Brain pericyte (primary cell): ENCODE measurements at regions not wholly inside any gene's neighbourhood (a gene's known extent, or its start where the extent isn't known, plus 50 kb on each side); places are given as distances from the start of the nearest gene placed in this dataset.
"Not testable (repeated sequence)": the region's sequence is repeated elsewhere in the genome, so short reads cannot be mapped to it uniquely, and the experiment has no call there.

Source experiments
- DNase-seq: peaks from one replicate; pipeline ENCODE4 v3.0.0-alpha.2; 2012; ENCODE audit warnings: low read depth, low spot score

- DNase-seq, result no peak
These were observed 100.0 kb upstream of the PIK3R1 start for GRCh38 chr5:68115584-68115983.

- DNase-seq, result no peak
These were observed 101.0 kb upstream of the PIK3R1 start for GRCh38 chr5:68114378-68115040.

GRCh38 chr5:68112658-68113057, 102.9 kb upstream of the PIK3R1 start:
- no peak for DNase-seq

- no peak for DNase-seq
These were observed 104.7 kb upstream of the PIK3R1 start for GRCh38 chr5:68110894-68111293.

GRCh38 chr5:68110264-68110663, 105.3 kb upstream of the PIK3R1 start:
- DNase-seq, result no peak

GRCh38 chr5:68104217-68104616, 111.3 kb upstream of the PIK3R1 start:
- not testable (repeated sequence) for DNase-seq

- not testable (repeated sequence) for DNase-seq
These were observed 112.3 kb upstream of the PIK3R1 start for GRCh38 chr5:68103297-68103696.

- no peak for DNase-seq
These were observed 116.2 kb upstream of the PIK3R1 start for GRCh38 chr5:68099327-68099726.

GRCh38 chr5:68093455-68094159, 121.9 kb upstream of the PIK3R1 start:
- DNase-seq, result no peak

GRCh38 chr5:68088302-68088701, 127.3 kb upstream of the PIK3R1 start:
- DNase-seq, result no peak

- no peak for DNase-seq
These were observed 127.7 kb upstream of the PIK3R1 start for GRCh38 chr5:68087866-68088265.

GRCh38 chr5:68086857-68087256, 128.7 kb upstream of the PIK3R1 start:
- no peak for DNase-seq

- DNase-seq, result no peak
These were observed 129.1 kb upstream of the PIK3R1 start for GRCh38 chr5:68086439-68086838.

GRCh38 chr5:68084396-68084795, 131.2 kb upstream of the PIK3R1 start:
- DNase-seq, result no peak

- no peak for DNase-seq
These were observed 135.1 kb upstream of the PIK3R1 start for GRCh38 chr5:68080282-68081050.

GRCh38 chr5:68077349-68077894, 138.1 kb upstream of the PIK3R1 start:
- DNase-seq, result no peak

- DNase-seq, result no peak
These were observed 140.9 kb upstream of the PIK3R1 start for GRCh38 chr5:68074633-68075032.

GRCh38 chr5:68074048-68074632, 141.4 kb upstream of the PIK3R1 start:
- DNase-seq, result no peak

- no peak for DNase-seq
These were observed 143.8 kb upstream of the PIK3R1 start for GRCh38 chr5:68071736-68072135.

- no peak for DNase-seq
These were observed 144.3 kb upstream of the PIK3R1 start for GRCh38 chr5:68071282-68071632.

- DNase-seq, result no peak
These were observed 144.8 kb upstream of the PIK3R1 start for GRCh38 chr5:68070591-68071281.
